K562 (cell line): ENCODE measurements at regions not wholly inside any gene's neighbourhood (a gene's known extent, or its start where the extent isn't known, plus 50 kb on each side); places are given as distances from the start of the nearest gene placed in this dataset.

Experiments used
- CTCFL ChIP-seq: IDR thresholded peaks from 2 replicates; pipeline ENCODE4 v1.6.1; 2011; ENCODE audit warnings: borderline replicate concordance, low read depth, mild to moderate bottlenecking, moderate library complexity, low read length; ENCODE audit not compliant: insufficient read depth, poor library complexity, severe bottlenecking
- E2F3 ChIP-seq: fragments of 250-450 bp; sonication (Bioruptor Pico); IDR thresholded peaks from 2 replicates; pipeline ENCODE4 v1.4.0; 2020; ENCODE audit warnings: mild to moderate bottlenecking
- GATA2 ChIP-seq: sonication (generic); formaldehyde crosslinking; IDR thresholded peaks from 2 replicates; pipeline ENCODE4 v1.4.0; 2020; ENCODE audit warnings: mild to moderate bottlenecking, missing genetic modification reagents
- HNRNPK ChIP-seq: fragments of 200-400 bp; formaldehyde crosslinking; IDR thresholded peaks from one replicate; pipeline ENCODE4 v1.6.1; 2018; ENCODE audit warnings: mild to moderate bottlenecking, low read depth, low read length; ENCODE audit not compliant: poor library complexity, severe bottlenecking
- NCOA1 ChIP-seq: fragments of 450-650 bp; IDR thresholded peaks from 2 replicates; pipeline ENCODE4 v1.6.1; 2016; ENCODE audit warnings: low read depth
- PATZ1 ChIP-seq: fragments of 250-450 bp; sonication (Bioruptor Pico); IDR thresholded peaks from 2 replicates; pipeline ENCODE4 v1.5.0; 2020; ENCODE audit warnings: mild to moderate bottlenecking, borderline replicate concordance
- POLR2A ChIP-seq: fragments of 450-650 bp; conservative IDR thresholded peaks from 2 replicates; pipeline ENCODE4 v1.6.1; 2016
- POLR2AphosphoS5 ChIP-seq: IDR thresholded peaks from 2 replicates; pipeline ENCODE4 v1.6.1; 2011; ENCODE audit warnings: mild to moderate bottlenecking, low read depth, low read length, moderate library complexity; ENCODE audit not compliant: control insufficient read depth, insufficient read depth
- SRSF9 ChIP-seq: fragments of 200-400 bp; formaldehyde crosslinking; IDR thresholded peaks from 2 replicates; pipeline ENCODE4 v1.6.1; 2017; ENCODE audit warnings: low read depth, low read length, borderline replicate concordance
- ZNF23 ChIP-seq: fragments of 250-450 bp; sonication (Bioruptor Pico); IDR thresholded peaks from 2 replicates; pipeline ENCODE4 v1.4.0; 2020; ENCODE audit warnings: mild to moderate bottlenecking

- TF ChIP-seq SRSF9: no peak
- no peak for TF ChIP-seq PATZ1
- TF ChIP-seq E2F3 (CRISPR knock-in tag): no peak
- no peak for TF ChIP-seq NCOA1
- TF ChIP-seq POLR2A: no peak
- no peak for TF ChIP-seq GATA2 (CRISPR knock-in tag)
- no peak for TF ChIP-seq CTCFL
- TF ChIP-seq ZNF23 (CRISPR knock-in tag): no peak
- TF ChIP-seq HNRNPK: no peak
- no peak for TF ChIP-seq POLR2AphosphoS5
Observed at GRCh38 chr7:41098402-41098801, 604.5 kb downstream of the INHBA start.
